ENCODE measurements at regions not wholly inside any gene's neighbourhood (a gene's known extent, or its start where the extent isn't known, plus 50 kb on each side); places are given as distances from the start of the nearest gene placed in this dataset.

- no peak overlapping the region for H2AK5ac ChIP-seq (ENCODE audit: low read length, severe bottlenecking)
- H3K4me2 ChIP-seq (ENCODE audit: low read length, poor library complexity, severe bottlenecking): no peak overlapping the region
- H2BK120ac ChIP-seq (ENCODE audit: low read depth, low read length): no peak overlapping the region
- H3K36me3 ChIP-seq (ENCODE audit: control insufficient read depth in 1 of 2, insufficient read depth in 2 of 2, low read depth in 1 of 2, low read length in 2 of 2): no peaks in the 10 kb centered on the region
- H3K4me3 ChIP-seq (ENCODE audit: insufficient read depth in 1 of 2, low read depth in 1 of 2, low read length in 2 of 2): no peak overlapping the region
- H3K23ac ChIP-seq (ENCODE audit: low read length in 2 of 2): no peak overlapping the region
- no peak overlapping the region for H2BK5ac ChIP-seq (ENCODE audit: low read depth, low read length, poor library complexity, severe bottlenecking)
- H3K18ac ChIP-seq (ENCODE audit: low read depth in 1 of 2, low read length in 2 of 2): no peak overlapping the region
- WGBS: 89% methylated on average over 3 of the region's 3 CpGs
- peaks cover 1% of the 10 kb centered on the region for H3K4me1 ChIP-seq (ENCODE audit: control insufficient read depth, insufficient read depth, low read depth, low read length)
- no peak overlapping the region for H3K9ac ChIP-seq (ENCODE audit: low read length)
- H3K14ac ChIP-seq (ENCODE audit: low read length in 2 of 2): no peak overlapping the region
- no peak overlapping the region for H3K27ac ChIP-seq (ENCODE audit: low read length, poor library complexity, severe bottlenecking)
- H3K27me3 ChIP-seq (ENCODE audit: control insufficient read depth in 1 of 2, insufficient read depth in 1 of 2, low read length in 2 of 2): no peaks in the 10 kb centered on the region
- no peak overlapping the region for H4K91ac ChIP-seq (ENCODE audit: low read length)
- H2BK12ac ChIP-seq (ENCODE audit: low read length in 2 of 2): no peak overlapping the region
- H3K9me3 ChIP-seq (ENCODE audit: control insufficient read depth, low read length): no peaks in the 10 kb centered on the region
- H3K4ac ChIP-seq (ENCODE audit: low read depth in 1 of 2, low read length in 2 of 2): no peak overlapping the region
- H2BK15ac ChIP-seq (ENCODE audit: low read depth, poor library complexity, severe bottlenecking): no peak overlapping the region
- no peak overlapping the region for H4K8ac ChIP-seq (ENCODE audit: low read length)
- no peaks in the 10 kb centered on the region for H3K79me1 ChIP-seq (replicated peaks; ENCODE audit: low read length, poor library complexity, severe bottlenecking)
- DNase-seq: no peak
- H2AFZ ChIP-seq (ENCODE audit: low read depth, low read length): no peak overlapping the region
Measured at GRCh38 chr3:118781232-118781631, 253.4 kb downstream of the IGSF11 start.

- Histone ChIP-seq H3K27me3 (ENCODE audit: control insufficient read depth in 1 of 2, insufficient read depth in 1 of 2, low read length in 2 of 2) (no peaks in the 10 kb centered on the region), H3K4me3 (ENCODE audit: insufficient read depth in 1 of 2, low read depth in 1 of 2, low read length in 2 of 2) (no peak overlapping the region), H3K18ac (ENCODE audit: low read depth in 1 of 2, low read length in 2 of 2) (no peak overlapping the region), H3K4me1 (ENCODE audit: control insufficient read depth, insufficient read depth, low read depth, low read length) (peaks cover 1% of the 10 kb centered on the region), H2BK5ac (ENCODE audit: low read depth, low read length, poor library complexity, severe bottlenecking) (no peak overlapping the region), H3K23ac (ENCODE audit: low read length in 2 of 2) (no peak overlapping the region), H3K9me3 (ENCODE audit: control insufficient read depth, low read length) (no peaks in the 10 kb centered on the region), H2AK5ac (ENCODE audit: low read length, severe bottlenecking) (no peak overlapping the region), H3K27ac (ENCODE audit: low read length, poor library complexity, severe bottlenecking) (no peak overlapping the region), H3K79me1 (replicated peaks; ENCODE audit: low read length, poor library complexity, severe bottlenecking) (no peaks in the 10 kb centered on the region), H4K91ac (ENCODE audit: low read length) (no peak overlapping the region), H2BK15ac (ENCODE audit: low read depth, poor library complexity, severe bottlenecking) (no peak overlapping the region), H2BK120ac (ENCODE audit: low read depth, low read length) (no peak overlapping the region), H3K14ac (ENCODE audit: low read length in 2 of 2) (no peak overlapping the region), H3K4ac (ENCODE audit: low read depth in 1 of 2, low read length in 2 of 2) (no peak overlapping the region), H3K9ac (ENCODE audit: low read length) (no peak overlapping the region), H3K4me2 (ENCODE audit: low read length, poor library complexity, severe bottlenecking) (no peak overlapping the region), H3K36me3 (ENCODE audit: control insufficient read depth in 1 of 2, insufficient read depth in 2 of 2, low read depth in 1 of 2, low read length in 2 of 2) (no peaks in the 10 kb centered on the region), H2AFZ (ENCODE audit: low read depth, low read length) (no peak overlapping the region), H4K8ac (ENCODE audit: low read length) (no peak overlapping the region), H2BK12ac (ENCODE audit: low read length in 2 of 2) (no peak overlapping the region)
- DNase-seq: no peak
- 88% methylated on average over 1 of the region's 1 CpG for WGBS
Measured at GRCh38 chr3:118781839-118782238, 252.8 kb downstream of the IGSF11 start.

- Histone ChIP-seq H3K14ac (ENCODE audit: low read length in 2 of 2) (no peak overlapping the region), H2BK120ac (ENCODE audit: low read depth, low read length) (no peak overlapping the region), H3K27me3 (ENCODE audit: control insufficient read depth in 1 of 2, insufficient read depth in 1 of 2, low read length in 2 of 2) (no peaks in the 10 kb centered on the region), H4K8ac (ENCODE audit: low read length) (no peak overlapping the region), H3K23ac (ENCODE audit: low read length in 2 of 2) (no peak overlapping the region), H3K4me1 (ENCODE audit: control insufficient read depth, insufficient read depth, low read depth, low read length) (peaks cover 1% of the 10 kb centered on the region), H4K91ac (ENCODE audit: low read length) (no peak overlapping the region), H3K9ac (ENCODE audit: low read length) (no peak overlapping the region), H2AFZ (ENCODE audit: low read depth, low read length) (no peak overlapping the region), H3K18ac (ENCODE audit: low read depth in 1 of 2, low read length in 2 of 2) (no peak overlapping the region), H3K79me1 (replicated peaks; ENCODE audit: low read length, poor library complexity, severe bottlenecking) (no peaks in the 10 kb centered on the region), H3K4ac (ENCODE audit: low read depth in 1 of 2, low read length in 2 of 2) (no peak overlapping the region), H3K4me3 (ENCODE audit: insufficient read depth in 1 of 2, low read depth in 1 of 2, low read length in 2 of 2) (no peak overlapping the region), H2AK5ac (ENCODE audit: low read length, severe bottlenecking) (no peak overlapping the region), H3K9me3 (ENCODE audit: control insufficient read depth, low read length) (no peaks in the 10 kb centered on the region), H3K36me3 (ENCODE audit: control insufficient read depth in 1 of 2, insufficient read depth in 2 of 2, low read depth in 1 of 2, low read length in 2 of 2) (no peaks in the 10 kb centered on the region), H3K4me2 (ENCODE audit: low read length, poor library complexity, severe bottlenecking) (no peak overlapping the region), H3K27ac (ENCODE audit: low read length, poor library complexity, severe bottlenecking) (no peak overlapping the region), H2BK15ac (ENCODE audit: low read depth, poor library complexity, severe bottlenecking) (no peak overlapping the region), H2BK5ac (ENCODE audit: low read depth, low read length, poor library complexity, severe bottlenecking) (no peak overlapping the region), H2BK12ac (ENCODE audit: low read length in 2 of 2) (no peak overlapping the region)
- WGBS: 2% methylated on average over 2 of the region's 2 CpGs
- DNase-seq: no peak
Measured at GRCh38 chr3:118782755-118783202, 251.9 kb downstream of the IGSF11 start.

- no peak overlapping the region for H2AFZ ChIP-seq (ENCODE audit: low read depth, low read length)
- H3K4me3 ChIP-seq (ENCODE audit: insufficient read depth in 1 of 2, low read depth in 1 of 2, low read length in 2 of 2): no peak overlapping the region
- peaks cover 1% of the 10 kb centered on the region for H3K4me1 ChIP-seq (ENCODE audit: control insufficient read depth, insufficient read depth, low read depth, low read length)
- no peak overlapping the region for H3K23ac ChIP-seq (ENCODE audit: low read length in 2 of 2)
- H3K4ac ChIP-seq (ENCODE audit: low read depth in 1 of 2, low read length in 2 of 2): no peak overlapping the region
- no peak overlapping the region for H2BK120ac ChIP-seq (ENCODE audit: low read depth, low read length)
- H2AK5ac ChIP-seq (ENCODE audit: low read length, severe bottlenecking): no peak overlapping the region
- H3K4me2 ChIP-seq (ENCODE audit: low read length, poor library complexity, severe bottlenecking): no peak overlapping the region
- H2BK5ac ChIP-seq (ENCODE audit: low read depth, low read length, poor library complexity, severe bottlenecking): no peak overlapping the region
- H4K91ac ChIP-seq (ENCODE audit: low read length): no peak overlapping the region
- no peak overlapping the region for H3K18ac ChIP-seq (ENCODE audit: low read depth in 1 of 2, low read length in 2 of 2)
- no peaks in the 10 kb centered on the region for H3K9me3 ChIP-seq (ENCODE audit: control insufficient read depth, low read length)
- H4K8ac ChIP-seq (ENCODE audit: low read length): no peak overlapping the region
- no peak overlapping the region for H2BK15ac ChIP-seq (ENCODE audit: low read depth, poor library complexity, severe bottlenecking)
- DNase-seq: no peak
- H3K36me3 ChIP-seq (ENCODE audit: control insufficient read depth in 1 of 2, insufficient read depth in 2 of 2, low read depth in 1 of 2, low read length in 2 of 2): no peaks in the 10 kb centered on the region
- no peak overlapping the region for H2BK12ac ChIP-seq (ENCODE audit: low read length in 2 of 2)
- no peak overlapping the region for H3K14ac ChIP-seq (ENCODE audit: low read length in 2 of 2)
- H3K9ac ChIP-seq (ENCODE audit: low read length): no peak overlapping the region
- H3K27me3 ChIP-seq (ENCODE audit: control insufficient read depth in 1 of 2, insufficient read depth in 1 of 2, low read length in 2 of 2): no peaks in the 10 kb centered on the region
- H3K27ac ChIP-seq (ENCODE audit: low read length, poor library complexity, severe bottlenecking): no peak overlapping the region
- H3K79me1 ChIP-seq (replicated peaks; ENCODE audit: low read length, poor library complexity, severe bottlenecking): no peaks in the 10 kb centered on the region
Measured at GRCh38 chr3:118785415-118785814, 249.2 kb downstream of the IGSF11 start.

Data from mesenchymal stem cell (in vitro differentiated cells and primary cell).